Activated T-helper 2 cell treated with anti-CD3 and anti-CD28 coated beads, Interferon-gamma antibody, Interleukin-2, Interleukin-4, amounts not matched to agents 10 μg/mL and 5 μg/mL and 100 μg/mL, durations not matched to agents 14 hours and 24 hours and 36 hours (primary cell): ENCODE measurements at regions not wholly inside any gene's neighbourhood (a gene's known extent, or its start where the extent isn't known, plus 50 kb on each side); places are given as distances from the start of the nearest gene placed in this dataset.
"Not testable (repeated sequence)": the region's sequence is repeated elsewhere in the genome, so short reads cannot be mapped to it uniquely, and the experiment has no call there.

ENCODE experiments used
- DNase-seq: peaks from one replicate; pipeline ENCODE4 v3.0.0; 2021; ENCODE audit warnings: low spot score
- H3K27ac Mint-ChIP-seq: one replicate; pipeline ENCODE4 v1.8.0; 2021; ENCODE audit warnings: mixed read lengths
- H3K27me3 Mint-ChIP-seq: one replicate; pipeline ENCODE4 v1.8.0; 2021; ENCODE audit warnings: low read depth, mixed read lengths
- H3K36me3 Mint-ChIP-seq: one replicate; pipeline ENCODE4 v1.8.0; 2021; ENCODE audit warnings: low read depth, mixed read lengths
- H3K4me1 Mint-ChIP-seq: one replicate; pipeline ENCODE4 v1.8.0; 2021; ENCODE audit warnings: low read depth, mixed read lengths
- H3K4me3 Mint-ChIP-seq: one replicate; pipeline ENCODE4 v1.8.0; 2021; ENCODE audit warnings: low read depth, mild to moderate bottlenecking, moderate library complexity, mixed read lengths
- H3K9me3 Mint-ChIP-seq: one replicate; pipeline ENCODE4 v1.8.0; 2021; ENCODE audit warnings: mixed read lengths
- intact Hi-C: fragments of 100-400 bp; cut with micrococcal nuclease; formaldehyde crosslinking; loops from one replicate; pipeline ENCODE4 v1.15.1; 2023

DNA sequence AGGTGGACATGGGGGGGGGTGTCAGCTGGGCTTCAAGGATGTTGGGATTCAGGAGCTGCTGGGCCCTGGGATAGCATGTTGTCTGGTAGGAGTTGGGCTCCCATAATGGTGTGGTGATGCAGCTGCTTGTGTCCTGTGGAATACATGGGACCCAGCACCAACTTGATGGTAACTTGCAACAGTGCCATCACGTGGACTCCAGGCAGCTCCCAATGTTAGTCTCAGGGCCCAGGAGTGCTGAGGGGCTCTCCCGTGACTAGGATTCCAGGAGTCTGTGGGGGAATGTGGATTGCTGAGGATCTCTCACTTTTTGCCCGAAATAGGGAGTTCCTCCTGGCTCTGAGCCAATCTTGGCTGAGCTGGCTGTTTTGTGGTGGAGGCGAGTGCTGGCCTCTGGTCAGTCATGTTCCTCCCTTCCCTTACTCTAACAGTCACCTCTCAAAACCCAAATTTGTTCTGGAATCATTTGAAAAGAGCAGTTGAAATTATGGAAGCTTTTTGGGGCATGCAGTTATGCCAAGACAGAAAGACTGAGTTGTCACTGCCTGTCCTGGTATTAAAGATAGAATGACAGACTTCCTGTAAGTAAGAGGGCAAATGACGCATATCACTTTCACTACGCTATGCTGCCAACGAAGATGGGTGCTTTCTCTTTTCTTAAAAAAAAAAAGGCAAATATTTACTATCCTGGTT is 607.1 kb downstream of the ADCYAP1 start:
- Mint-ChIP-seq H3K9me3 (peaks cover 6% of the 10 kb centered on the region), H3K27me3 (no peaks in the 10 kb centered on the region), H3K4me3 (no peak overlapping the region), H3K27ac (no peak overlapping the region), H3K4me1 (no peaks in the 10 kb centered on the region), H3K36me3 (no peaks in the 10 kb centered on the region)
- intact Hi-C loops: no loop called here
- DNase-seq: no peak

GRCh38 chr18:1513519-1513918 is 608.8 kb downstream of the ADCYAP1 start:
- intact Hi-C loops: no loop called here
- no peak overlapping the region for H3K27ac Mint-ChIP-seq
- no peak for DNase-seq
- H3K9me3 Mint-ChIP-seq: peaks cover 6% of the 10 kb centered on the region
- no peaks in the 10 kb centered on the region for H3K4me1 Mint-ChIP-seq
- H3K4me3 Mint-ChIP-seq: no peak overlapping the region
- H3K27me3 Mint-ChIP-seq: no peaks in the 10 kb centered on the region
- H3K36me3 Mint-ChIP-seq: no peaks in the 10 kb centered on the region

- H3K27ac Mint-ChIP-seq, H3K36me3 Mint-ChIP-seq, intact Hi-C loops, DNase-seq, H3K4me3 Mint-ChIP-seq, H3K9me3 Mint-ChIP-seq, H3K4me1 Mint-ChIP-seq, H3K27me3 Mint-ChIP-seq: not testable (repeated sequence)
These were observed 617.0 kb downstream of the ADCYAP1 start for GRCh38 chr18:1521588-1522248.

DNA sequence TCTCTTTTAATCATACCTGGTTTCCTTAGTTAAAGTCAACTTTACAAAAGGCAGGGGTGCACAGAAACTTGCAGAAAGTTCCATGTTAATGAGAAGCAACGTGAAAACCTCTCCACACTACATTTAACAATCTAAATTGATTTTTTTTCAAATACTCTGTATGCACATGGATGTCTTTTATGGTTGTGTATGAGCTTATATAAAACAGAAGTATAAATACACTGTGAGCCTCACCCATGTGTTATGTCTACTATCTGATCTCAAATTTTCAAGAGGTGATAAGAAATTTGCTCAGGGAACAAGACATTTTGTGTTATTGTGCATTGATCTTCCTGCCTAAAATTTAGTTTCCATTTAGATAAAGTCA is 617.6 kb downstream of the ADCYAP1 start:
- Mint-ChIP-seq H3K4me1 (no peaks in the 10 kb centered on the region), H3K27me3 (no peaks in the 10 kb centered on the region), H3K27ac (no peak overlapping the region), H3K4me3 (no peak overlapping the region), H3K9me3 (peaks cover 8% of the 10 kb centered on the region), H3K36me3 (no peaks in the 10 kb centered on the region)
- intact Hi-C loops: no loop called here
- DNase-seq: no peak

DNA sequence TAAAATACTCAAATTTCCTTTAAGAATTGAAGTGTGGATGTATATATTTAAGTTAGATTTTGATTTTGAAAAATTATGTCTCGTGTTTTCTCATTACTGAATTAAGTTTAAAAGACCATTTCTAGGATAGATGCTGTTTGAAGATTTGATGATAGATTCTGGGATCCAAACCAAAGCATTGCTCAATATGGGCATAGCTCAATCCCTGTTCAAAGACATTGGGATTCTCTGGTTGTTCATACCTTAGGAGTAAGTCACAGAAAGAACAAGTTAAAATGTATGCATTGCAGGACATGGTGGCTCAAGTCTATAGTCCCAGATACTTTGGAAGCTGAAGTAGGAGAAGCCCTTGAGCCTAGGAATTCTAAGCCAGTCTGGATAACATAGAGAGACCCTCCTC is 622.3 kb downstream of the ADCYAP1 start:
- Mint-ChIP-seq H3K27me3 (no peaks in the 10 kb centered on the region), H3K9me3 (peaks cover 16% of the 10 kb centered on the region), H3K4me1 (no peaks in the 10 kb centered on the region), H3K27ac (no peak overlapping the region), H3K36me3 (no peaks in the 10 kb centered on the region), H3K4me3 (no peak overlapping the region)
- no peak for DNase-seq
- intact Hi-C loops: no loop called here

DNA sequence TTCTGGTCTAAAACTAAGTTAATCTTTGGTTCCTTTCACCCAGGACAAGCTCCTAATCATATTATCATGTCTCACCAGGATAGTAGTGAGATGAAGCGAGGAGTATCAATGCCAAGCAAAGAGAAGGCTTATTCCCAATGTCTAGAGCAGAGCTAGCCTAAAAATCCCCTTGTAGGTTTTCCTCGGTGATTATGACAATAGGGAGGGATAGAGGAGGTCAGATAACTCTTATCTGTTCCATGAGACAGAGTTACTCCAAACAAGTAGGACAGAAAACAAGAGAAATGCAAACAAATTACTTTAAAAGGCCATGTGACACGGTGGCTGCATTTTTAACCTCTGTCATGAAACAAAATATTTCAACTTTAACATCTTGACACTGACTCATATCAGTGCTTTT is 623.1 kb downstream of the ADCYAP1 start:
- Mint-ChIP-seq H3K4me3 (no peak overlapping the region), H3K9me3 (peaks cover 13% of the 10 kb centered on the region), H3K36me3 (no peaks in the 10 kb centered on the region), H3K27ac (no peak overlapping the region), H3K27me3 (no peaks in the 10 kb centered on the region), H3K4me1 (no peaks in the 10 kb centered on the region)
- no peak for DNase-seq
- intact Hi-C loops: no loop called here

DNA sequence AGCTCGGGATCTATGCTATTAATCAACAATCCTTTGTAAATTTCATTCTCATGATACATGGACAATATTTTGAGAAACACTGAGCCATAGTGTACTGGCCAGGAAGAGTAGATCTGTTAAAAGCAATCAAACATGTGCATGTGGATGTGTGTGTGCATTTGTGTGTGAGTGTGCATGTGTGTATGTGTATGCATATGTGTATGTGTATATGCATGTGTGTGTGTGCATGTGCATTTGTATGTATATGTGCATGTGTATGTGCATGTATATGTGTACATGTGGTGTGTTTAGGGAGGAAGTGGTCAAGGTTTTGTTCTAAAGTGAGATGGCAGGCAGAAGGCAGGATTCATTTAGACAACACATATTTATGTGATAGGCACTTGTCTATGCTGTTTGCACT is 623.8 kb downstream of the ADCYAP1 start:
- Mint-ChIP-seq H3K36me3 (no peaks in the 10 kb centered on the region), H3K27ac (no peak overlapping the region), H3K9me3 (peaks cover 13% of the 10 kb centered on the region), H3K27me3 (no peaks in the 10 kb centered on the region), H3K4me3 (no peak overlapping the region), H3K4me1 (no peaks in the 10 kb centered on the region)
- intact Hi-C loops: no loop called here
- DNase-seq: no peak

DNA sequence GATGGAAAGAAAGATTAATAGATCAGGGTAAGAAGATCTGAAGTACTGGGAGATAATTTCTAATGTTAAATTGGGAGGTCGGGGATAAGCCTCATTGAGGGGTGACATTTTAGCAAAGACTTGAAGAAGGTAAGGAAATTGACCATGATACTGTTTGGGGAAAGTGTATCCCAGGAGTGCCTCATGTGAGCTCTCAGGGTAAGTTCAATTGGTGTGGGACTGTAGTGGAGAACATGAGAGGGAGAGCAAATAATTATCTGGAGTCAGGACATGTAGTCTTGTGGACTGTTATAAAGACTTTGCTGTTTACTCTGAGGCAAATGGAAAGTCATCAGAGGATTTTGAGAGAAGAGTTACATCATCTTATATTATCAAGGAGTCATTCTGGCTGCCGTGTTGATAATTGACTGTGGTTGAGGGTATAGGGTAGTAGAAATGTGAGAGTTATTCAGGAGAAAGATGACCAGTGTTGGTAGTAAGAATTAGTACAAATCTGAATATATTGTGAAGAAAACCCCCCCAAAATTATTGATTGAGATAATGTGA is 624.4 kb downstream of the ADCYAP1 start:
- no peaks in the 10 kb centered on the region for H3K27me3 Mint-ChIP-seq
- no peak overlapping the region for H3K27ac Mint-ChIP-seq
- peaks cover 13% of the 10 kb centered on the region for H3K9me3 Mint-ChIP-seq
- no peak for DNase-seq
- no peaks in the 10 kb centered on the region for H3K36me3 Mint-ChIP-seq
- no peak overlapping the region for H3K4me3 Mint-ChIP-seq
- intact Hi-C loops: no loop called here
- no peaks in the 10 kb centered on the region for H3K4me1 Mint-ChIP-seq

DNA sequence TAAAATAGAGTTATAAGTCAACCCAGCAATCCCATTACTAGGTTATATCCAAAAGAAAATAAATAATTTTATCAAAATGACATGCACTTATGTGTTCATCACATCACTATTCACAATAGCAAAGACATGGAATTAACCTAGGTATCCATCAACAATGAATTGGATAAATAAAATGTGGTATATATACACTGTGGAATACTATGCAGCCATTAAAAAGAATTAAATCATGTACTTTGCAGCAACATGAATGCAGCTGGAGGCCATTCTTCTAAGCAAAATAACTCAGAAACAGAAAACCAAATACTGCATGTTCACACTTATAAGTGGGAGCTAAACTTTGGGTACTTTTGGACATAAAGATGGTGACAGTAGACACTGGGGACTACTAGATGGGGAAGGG is 626.0 kb downstream of the ADCYAP1 start:
- no peaks in the 10 kb centered on the region for H3K27me3 Mint-ChIP-seq
- H3K9me3 Mint-ChIP-seq: peaks cover 13% of the 10 kb centered on the region
- no peaks in the 10 kb centered on the region for H3K36me3 Mint-ChIP-seq
- no peak overlapping the region for H3K27ac Mint-ChIP-seq
- H3K4me3 Mint-ChIP-seq: no peak overlapping the region
- DNase-seq: no peak
- intact Hi-C loops: no loop called here
- no peaks in the 10 kb centered on the region for H3K4me1 Mint-ChIP-seq

GRCh38 chr18:1539276-1539675 is 634.6 kb downstream of the ADCYAP1 start:
- Mint-ChIP-seq H3K4me1 (no peaks in the 10 kb centered on the region), H3K4me3 (no peak overlapping the region), H3K9me3 (peaks cover 7% of the 10 kb centered on the region), H3K27ac (no peak overlapping the region), H3K27me3 (no peaks in the 10 kb centered on the region), H3K36me3 (no peaks in the 10 kb centered on the region)
- DNase-seq: no peak
- intact Hi-C loops: no loop called here

- no peak overlapping the region for H3K4me3 Mint-ChIP-seq
- no peaks in the 10 kb centered on the region for H3K36me3 Mint-ChIP-seq
- H3K27me3 Mint-ChIP-seq: no peaks in the 10 kb centered on the region
- no peaks in the 10 kb centered on the region for H3K4me1 Mint-ChIP-seq
- H3K9me3 Mint-ChIP-seq: peaks cover 4% of the 10 kb centered on the region
- DNase-seq: no peak
- intact Hi-C loops: no loop called here
- no peak overlapping the region for H3K27ac Mint-ChIP-seq
These were observed 636.8 kb downstream of the ADCYAP1 start for GRCh38 chr18:1541478-1541877.

DNA sequence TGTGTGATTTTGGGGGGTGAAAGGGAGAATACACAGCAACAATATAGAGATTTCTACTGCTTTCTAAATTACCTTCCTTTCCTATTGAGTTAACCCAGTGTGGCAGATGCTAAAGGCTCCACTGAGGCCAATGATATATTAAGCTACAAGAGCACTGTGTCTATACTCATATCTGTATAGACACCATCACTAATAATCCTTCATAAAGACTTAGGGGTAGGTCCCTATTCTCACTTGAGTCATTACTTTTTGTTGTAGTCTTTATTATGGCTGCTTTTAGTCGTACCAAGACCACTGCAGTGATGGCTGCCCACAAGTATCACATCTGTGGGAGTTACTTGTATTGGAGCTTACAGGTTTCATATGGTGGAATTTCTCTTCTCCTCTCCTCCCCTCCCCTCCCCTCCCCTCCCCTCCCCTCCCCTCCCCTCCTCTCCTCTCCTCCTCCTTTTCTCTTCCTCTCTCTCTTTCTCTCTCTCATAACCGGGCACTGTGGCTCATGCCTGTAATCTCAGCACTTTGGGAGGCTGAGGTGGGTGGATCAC is 637.6 kb downstream of the ADCYAP1 start:
- H3K4me3 Mint-ChIP-seq: no peak overlapping the region
- H3K9me3 Mint-ChIP-seq: peaks cover 4% of the 10 kb centered on the region
- no peak for DNase-seq
- no peaks in the 10 kb centered on the region for H3K4me1 Mint-ChIP-seq
- intact Hi-C loops: no loop called here
- H3K36me3 Mint-ChIP-seq: no peaks in the 10 kb centered on the region
- H3K27me3 Mint-ChIP-seq: no peaks in the 10 kb centered on the region
- no peak overlapping the region for H3K27ac Mint-ChIP-seq

GRCh38 chr18:1544016-1544415 is 639.3 kb downstream of the ADCYAP1 start:
- H3K9me3 Mint-ChIP-seq: peaks cover 4% of the 10 kb centered on the region
- H3K4me1 Mint-ChIP-seq: no peaks in the 10 kb centered on the region
- intact Hi-C loops: no loop called here
- no peaks in the 10 kb centered on the region for H3K27me3 Mint-ChIP-seq
- no peak overlapping the region for H3K4me3 Mint-ChIP-seq
- H3K36me3 Mint-ChIP-seq: no peaks in the 10 kb centered on the region
- H3K27ac Mint-ChIP-seq: no peak overlapping the region
- DNase-seq: no peak
